DMS153 treated with DMSO at 0.1 percent for 48 hours (cell line): ENCODE measurements at regions not wholly inside any gene's neighbourhood (a gene's known extent, or its start where the extent isn't known, plus 50 kb on each side); places are given as distances from the start of the nearest gene placed in this dataset.

ENCODE experiments used
- DNase-seq: peaks from one replicate; lab custom pipeline; 2025; ENCODE audit not compliant: unreplicated experiment; lab: John Stamatoyannopoulos, UW

DNA sequence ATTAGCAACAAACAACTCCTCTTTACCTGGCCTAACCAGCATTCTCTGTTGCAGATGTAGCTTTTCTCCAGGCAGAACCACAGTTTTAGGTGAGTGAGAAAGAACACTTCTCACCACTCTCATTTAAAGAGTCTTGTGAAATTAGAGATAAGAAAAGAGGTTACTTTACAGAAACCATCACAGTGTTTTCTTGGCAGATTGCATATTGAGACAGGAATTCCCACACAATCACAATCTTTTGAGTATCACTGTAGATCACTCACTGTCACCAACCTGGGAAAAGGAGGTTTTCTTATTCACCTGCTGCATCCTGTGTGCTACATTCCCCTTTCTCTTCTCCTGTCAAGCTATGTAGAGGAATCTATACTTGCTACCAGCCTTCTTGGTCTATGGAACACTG lies 574.6 kb downstream of the SLC4A3 start:
- no peak for DNase-seq

- DNase-seq: no peak
Measured at GRCh38 chr2:220209093-220209492, 581.7 kb downstream of the SLC4A3 start.

GRCh38 chr2:220209751-220210150 lies 582.3 kb downstream of the SLC4A3 start:
- DNase-seq: no peak

DNA sequence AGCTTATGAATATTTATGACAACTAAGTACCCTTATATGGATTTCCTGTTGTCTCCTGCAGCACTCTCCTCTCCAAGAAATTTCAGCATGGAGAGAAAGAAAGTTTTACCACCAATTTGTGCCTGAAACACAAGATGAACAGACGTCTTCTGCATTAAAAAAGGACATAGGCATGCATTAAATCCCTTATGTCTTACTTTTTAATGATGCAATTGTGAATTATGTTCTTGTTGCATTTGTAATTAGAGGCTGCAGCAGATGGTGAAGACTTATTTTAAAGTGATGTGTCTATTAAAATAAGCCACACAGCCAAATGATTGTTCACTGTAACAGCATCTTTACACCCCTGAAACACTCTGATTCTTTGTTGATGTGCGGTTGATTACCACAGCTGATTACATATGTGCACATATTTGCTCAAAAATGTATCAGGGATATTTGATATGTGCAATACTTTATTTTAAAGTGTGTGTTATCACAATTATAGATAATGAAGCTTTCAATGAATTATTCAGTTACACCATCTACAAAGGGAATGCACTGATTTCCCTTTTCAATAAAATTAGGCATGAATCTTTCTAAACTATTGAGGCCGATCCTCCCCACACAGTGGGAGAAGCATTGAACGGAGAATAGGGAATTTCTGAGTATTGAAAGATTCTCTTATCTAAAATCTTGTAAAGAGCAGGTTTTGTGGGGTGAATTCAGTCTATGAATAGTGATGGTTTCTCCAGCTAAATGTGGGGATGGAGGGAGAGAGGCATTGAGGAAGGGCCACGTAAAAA lies 585.1 kb downstream of the SLC4A3 start:
- DNase-seq: no peak

- DNase-seq: no peak
Measured at GRCh38 chr2:220215785-220216184, 588.4 kb downstream of the SLC4A3 start.

- peak; percentile 19 for DNase-seq
Measured at GRCh38 chr2:220219371-220219770, 591.9 kb downstream of the SLC4A3 start.

- no peak for DNase-seq
Measured at GRCh38 chr2:220220009-220220408, 592.6 kb downstream of the SLC4A3 start.

DNA sequence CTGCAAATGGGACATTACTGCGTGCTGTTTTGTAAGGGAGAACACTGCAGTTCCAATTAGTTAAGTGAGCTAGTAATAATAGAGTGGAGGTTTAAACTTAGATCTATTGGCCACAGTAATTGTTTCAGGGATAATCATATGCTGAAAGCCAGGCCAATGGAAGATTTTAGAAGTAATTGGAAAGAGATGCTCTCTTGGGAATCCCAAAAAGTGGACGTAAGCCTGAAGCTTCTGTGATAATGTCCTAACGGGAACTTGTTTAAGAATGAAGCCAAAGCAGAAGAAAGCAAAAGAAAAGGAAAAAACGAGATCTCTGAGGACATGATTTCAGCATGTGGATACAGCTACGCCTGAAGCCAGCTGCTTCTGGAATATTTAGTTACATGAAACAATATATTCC lies 594.6 kb downstream of the SLC4A3 start:
- DNase-seq: no peak

DNA sequence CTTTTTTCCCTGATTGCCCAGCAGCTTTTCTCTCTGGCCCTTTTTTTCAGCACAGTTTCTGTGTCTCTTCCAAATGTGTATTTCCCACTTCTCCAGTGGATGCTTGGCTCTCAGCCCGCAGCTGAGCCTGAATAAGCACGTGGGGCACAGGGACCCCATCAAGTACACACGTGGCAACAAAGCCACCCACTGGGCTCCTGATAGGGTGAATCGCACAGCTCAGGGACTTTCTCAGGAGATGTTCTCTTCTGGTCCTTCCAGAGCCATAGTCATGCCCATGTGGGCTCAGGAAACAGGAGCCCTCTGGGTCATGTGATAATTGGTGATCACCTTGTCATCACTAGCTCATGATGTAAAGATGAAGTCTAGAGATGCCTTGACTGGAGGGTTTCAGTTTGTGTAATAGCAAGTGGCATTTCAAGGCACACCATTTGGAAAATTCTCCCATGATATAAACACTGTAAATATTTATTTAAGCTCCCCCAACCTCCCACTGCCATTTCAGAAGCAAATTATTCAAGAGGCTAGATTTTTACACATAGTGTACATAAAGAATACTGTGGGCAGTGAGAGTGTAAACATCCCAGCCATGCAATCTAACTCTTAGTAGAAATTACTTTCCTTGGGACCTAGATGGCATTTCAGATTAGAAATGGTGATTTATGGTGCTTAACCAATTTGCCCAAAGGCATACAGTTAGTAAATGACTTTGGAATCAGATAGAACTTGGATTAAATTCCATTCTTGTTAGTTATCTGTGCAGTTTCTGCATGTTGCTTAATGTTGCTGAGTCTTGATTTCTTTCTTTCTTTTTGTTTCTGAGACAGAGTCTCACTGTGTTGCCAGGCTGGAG lies 597.5 kb downstream of the SLC4A3 start:
- no peak for DNase-seq

- no peak for DNase-seq
Measured at GRCh38 chr2:220226076-220226475, 598.6 kb downstream of the SLC4A3 start.

GRCh38 chr2:220226546-220226945 lies 599.1 kb downstream of the SLC4A3 start:
- DNase-seq: no peak

GRCh38 chr2:220227266-220227920 lies 600.0 kb downstream of the SLC4A3 start:
- no peak for DNase-seq

GRCh38 chr2:220228310-220229006 lies 601.0 kb downstream of the SLC4A3 start:
- DNase-seq: no peak

GRCh38 chr2:220240641-220241040 lies 613.2 kb downstream of the SLC4A3 start:
- DNase-seq: no peak

DNA sequence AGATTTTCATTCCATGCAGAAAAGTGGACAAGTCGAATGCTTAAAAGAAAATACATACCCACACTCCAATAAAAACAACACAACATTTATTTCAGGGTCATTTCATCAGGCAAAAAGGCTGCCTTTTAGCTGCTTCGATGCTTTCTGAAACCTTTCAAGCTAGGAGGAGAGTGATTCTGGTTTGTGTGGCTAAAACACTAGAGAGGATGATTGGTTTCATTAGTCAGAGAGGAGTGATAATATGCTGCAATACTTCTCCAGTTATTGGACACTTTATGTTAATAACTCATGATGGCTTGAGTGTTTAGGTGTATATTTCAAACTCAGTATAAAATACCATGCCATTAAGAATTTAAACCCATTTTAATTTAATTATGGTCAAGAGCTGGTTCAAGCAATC lies 614.0 kb downstream of the SLC4A3 start:
- DNase-seq: no peak

- no peak for DNase-seq
Measured at GRCh38 chr2:220243571-220243970, 616.1 kb downstream of the SLC4A3 start.

GRCh38 chr2:220246386-220246785 lies 619.0 kb downstream of the SLC4A3 start:
- DNase-seq: no peak

GRCh38 chr2:220247588-220248350 lies 620.3 kb downstream of the SLC4A3 start:
- no peak for DNase-seq

DNA sequence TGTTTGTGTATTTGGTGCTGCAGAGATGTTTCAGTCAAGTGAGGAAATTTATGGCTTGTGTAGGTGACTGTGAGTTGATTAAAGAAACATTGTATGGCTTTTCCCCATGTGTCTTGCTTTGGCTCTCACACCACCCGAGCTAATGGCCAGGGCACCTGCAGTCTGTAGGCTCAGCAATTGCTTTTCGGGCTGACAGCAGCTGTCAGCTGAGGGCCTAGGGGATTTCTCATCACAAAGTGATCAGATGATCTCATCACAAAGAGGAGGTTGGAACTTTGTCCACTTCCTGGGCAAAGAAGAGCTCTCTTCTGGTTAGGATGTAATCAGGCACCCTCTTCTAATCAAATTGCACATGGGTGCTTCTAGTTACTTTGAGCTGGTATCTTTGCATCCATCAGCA lies 632.2 kb downstream of the SLC4A3 start:
- DNase-seq: no peak

GRCh38 chr2:220263300-220263699 lies 635.9 kb downstream of the SLC4A3 start:
- no peak for DNase-seq
